Natural killer cell (primary cell): ENCODE measurements at regions not wholly inside any gene's neighbourhood (a gene's known extent, or its start where the extent isn't known, plus 50 kb on each side); places are given as distances from the start of the nearest gene placed in this dataset.

Experiments
- ATAC-seq, 3 donors: fragments of 150-1000 bp in 2 of 3; fragments of 200-7000 bp in 1 of 3; cut with Tn5 transposase; 1 replicate in 1 of 3; 2 replicates in 2 of 3; pipeline ENCODE4 v1.10.0; 2021; ENCODE audit warnings: mild to moderate bottlenecking in 2 of 3, moderate library complexity in 2 of 3
- DNase-seq, 2 donors: peaks; one replicate each; pipeline versions ENCODE4 v3.0.0 to v3.0.0-alpha.2; 2013 to 2021; ENCODE audit warnings: mixed read lengths in 1 of 2
- H3K27ac ChIP-seq: one replicate; pipeline ENCODE4 v1.5.1; 2013; ENCODE audit warnings: mild to moderate bottlenecking, low read length
- H3K27me3 ChIP-seq: one replicate; pipeline ENCODE4 v1.6.1; 2013; ENCODE audit warnings: low read length; ENCODE audit not compliant: control insufficient read depth, insufficient read depth
- H3K36me3 ChIP-seq: one replicate; pipeline ENCODE4 v1.6.1; 2013; ENCODE audit warnings: low read length; ENCODE audit not compliant: control insufficient read depth, insufficient read depth
- H3K4me1 ChIP-seq: one replicate; pipeline ENCODE4 v1.6.1; 2013; ENCODE audit warnings: low read length; ENCODE audit not compliant: control insufficient read depth, insufficient read depth
- H3K4me3 ChIP-seq: one replicate; pipeline ENCODE4 v1.5.1; 2013; ENCODE audit warnings: low read length
- H3K9me3 ChIP-seq: one replicate; pipeline ENCODE4 v1.6.1; 2013; ENCODE audit warnings: low read length; ENCODE audit not compliant: control insufficient read depth, insufficient read depth
- H3K27ac Mint-ChIP-seq, 2 donors: one replicate each; pipeline ENCODE4 v1.8.0; 2022; ENCODE audit warnings: mild to moderate bottlenecking in 2 of 2, mixed read lengths in 2 of 2, moderate library complexity in 1 of 2
- H3K27me3 Mint-ChIP-seq, 2 donors: one replicate each; pipeline ENCODE4 v1.8.0; 2022; ENCODE audit warnings: low read depth in 2 of 2, mixed read lengths in 2 of 2
- H3K36me3 Mint-ChIP-seq: one replicate; pipeline ENCODE4 v1.8.0; 2022; ENCODE audit warnings: mixed read lengths
- H3K4me1 Mint-ChIP-seq, 2 donors: one replicate each; pipeline ENCODE4 v1.8.0; 2022; ENCODE audit warnings: mixed read lengths in 2 of 2
- H3K4me3 Mint-ChIP-seq: one replicate; pipeline ENCODE4 v1.8.0; 2022; ENCODE audit warnings: mild to moderate bottlenecking, moderate library complexity, mixed read lengths
- H3K9me3 Mint-ChIP-seq, 2 donors: one replicate each; pipeline ENCODE4 v1.8.0; 2022; ENCODE audit warnings: mixed read lengths in 2 of 2
- CTCF ChIP-seq: fragments of 200-600 bp; IDR thresholded peaks from one replicate; pipeline ENCODE4 v1.8.0; 2022; ENCODE audit warnings: antibody characterized with exemption
- WGBS: methylation state at CpG from one replicate; pipeline ENCODE4 v1.1.7; 2013; ENCODE audit warnings: missing lambda C conversion rate; ENCODE audit not compliant: insufficient coverage; 5-methylcytosine and 5-hydroxymethylcytosine counted together
- intact Hi-C: fragments of 100-400 bp; cut with micrococcal nuclease; formaldehyde crosslinking; loops from one replicate; pipeline ENCODE4 v1.14.2; 2022

- H3K36me3 Mint-ChIP-seq: no peaks in the 10 kb centered on the region
- H3K4me3 Mint-ChIP-seq: no peak overlapping the region
Observed at GRCh38 chr2:11932962-11933361, 186.5 kb downstream of the LPIN1 start.

GRCh38 chr2:11933854-11934253 is 187.4 kb downstream of the LPIN1 start:
- Mint-ChIP-seq H3K4me3 (no peak overlapping the region), H3K4me1 (peaks cover 7 to 13% of the 10 kb centered on the region in 2 donors), H3K27ac (no peak overlapping the region), H3K36me3 (no peaks in the 10 kb centered on the region), H3K27me3 (peaks cover 10 to 14% of the 10 kb centered on the region in 2 donors), H3K9me3 (no peaks in the 10 kb centered on the region)
- intact Hi-C loops: no loop called here
- Histone ChIP-seq H3K27ac (no peak overlapping the region), H3K4me1 (peaks cover 3% of the 10 kb centered on the region), H3K9me3 (no peaks in the 10 kb centered on the region), H3K4me3 (no peak overlapping the region), H3K36me3 (no peaks in the 10 kb centered on the region), H3K27me3 (no peaks in the 10 kb centered on the region)
- WGBS: 87% methylated on average over 3 of the region's 3 CpGs
- ATAC-seq (no peak), DNase-seq (no peak)
- no peak for TF ChIP-seq CTCF

More at GRCh38 chr2:11932962-11933361, 186.5 kb downstream of the LPIN1 start:
- Mint-ChIP-seq H3K4me1 (peaks cover 7 to 13% of the 10 kb centered on the region in 2 donors), H3K27ac (no peak overlapping the region), H3K27me3 (peaks cover 16 to 18% of the 10 kb centered on the region in 2 donors), H3K9me3 (no peaks in the 10 kb centered on the region)
- WGBS: 90% methylated on average over 1 of the region's 3 CpGs
- Histone ChIP-seq H3K4me1 (peaks cover 3% of the 10 kb centered on the region), H3K27me3 (no peaks in the 10 kb centered on the region), H3K9me3 (no peaks in the 10 kb centered on the region), H3K36me3 (no peaks in the 10 kb centered on the region), H3K27ac (no peak overlapping the region), H3K4me3 (no peak overlapping the region)
- no peak for TF ChIP-seq CTCF
- ATAC-seq: no peak
- DNase-seq: no peak
- intact Hi-C loops: no loop called here

- Histone ChIP-seq H3K27me3 (no peaks in the 10 kb centered on the region), H3K36me3 (no peaks in the 10 kb centered on the region), H3K9me3 (no peaks in the 10 kb centered on the region), H3K27ac (no peak overlapping the region), H3K4me3 (no peak overlapping the region), H3K4me1 (no peaks in the 10 kb centered on the region)
- H3K27me3 Mint-ChIP-seq: peaks cover 8 to 10% of the 10 kb centered on the region in 2 donors
- ATAC-seq (no peak), DNase-seq (no peak)
- peaks cover 7 to 13% of the 10 kb centered on the region in 2 donors for H3K4me1 Mint-ChIP-seq
- no peaks in the 10 kb centered on the region for H3K36me3 Mint-ChIP-seq
- no peak overlapping the region for H3K4me3 Mint-ChIP-seq
- no peaks in the 10 kb centered on the region for H3K9me3 Mint-ChIP-seq
- no peak for TF ChIP-seq CTCF
- no peak overlapping the region for H3K27ac Mint-ChIP-seq
- WGBS: 82% methylated on average over 9 of the region's 9 CpGs
- intact Hi-C loops: no loop called here
Observed at GRCh38 chr2:11936761-11937160, 190.3 kb downstream of the LPIN1 start.

GRCh38 chr2:11938196-11938595 is 191.8 kb downstream of the LPIN1 start:
- DNase-seq: no peak

More at GRCh38 chr2:11938196-11938595, 191.8 kb downstream of the LPIN1 start:
- Mint-ChIP-seq H3K9me3 (no peaks in the 10 kb centered on the region), H3K4me3 (no peak overlapping the region), H3K4me1 (peaks cover 0 to 6% of the 10 kb centered on the region in 2 donors), H3K27ac (no peak overlapping the region), H3K36me3 (no peaks in the 10 kb centered on the region), H3K27me3 (peaks cover 8 to 15% of the 10 kb centered on the region in 2 donors)
- no peaks in the 10 kb centered on the region for H3K27me3 ChIP-seq
- TF ChIP-seq CTCF: no peak
- intact Hi-C loops: no loop called here
- H3K4me1 ChIP-seq: no peaks in the 10 kb centered on the region
- no peak overlapping the region for H3K4me3 ChIP-seq
- no peaks in the 10 kb centered on the region for H3K9me3 ChIP-seq
- no peaks in the 10 kb centered on the region for H3K36me3 ChIP-seq
- 96% methylated on average over 11 of the region's 11 CpGs for WGBS
- no peak overlapping the region for H3K27ac ChIP-seq
- ATAC-seq: no peak
